ENCODE measurements at regions not wholly inside any gene's neighbourhood (a gene's known extent, or its start where the extent isn't known, plus 50 kb on each side); places are given as distances from the start of the nearest gene placed in this dataset.

DNA sequence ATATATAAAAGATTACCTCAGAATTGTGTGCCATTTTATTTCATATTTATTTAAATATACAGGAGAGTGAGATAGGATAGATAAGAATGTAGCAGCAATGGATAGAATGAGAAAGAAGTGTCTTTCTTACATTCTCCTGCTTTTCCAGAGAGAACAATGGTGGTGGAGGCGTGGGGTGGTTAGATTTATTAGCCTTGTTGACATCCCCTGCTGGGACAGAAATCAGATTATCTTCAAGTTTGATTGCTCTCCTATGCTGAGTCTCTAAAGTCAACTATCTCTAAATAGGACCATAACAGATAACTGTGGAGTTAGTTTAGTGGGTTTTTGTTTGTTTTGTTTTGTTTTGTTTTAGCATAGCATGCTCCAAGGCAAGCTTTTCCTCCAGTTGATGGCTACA is 397.6 kb downstream of the LRFN5 start:
- TF ChIP-seq, protein P1, sequence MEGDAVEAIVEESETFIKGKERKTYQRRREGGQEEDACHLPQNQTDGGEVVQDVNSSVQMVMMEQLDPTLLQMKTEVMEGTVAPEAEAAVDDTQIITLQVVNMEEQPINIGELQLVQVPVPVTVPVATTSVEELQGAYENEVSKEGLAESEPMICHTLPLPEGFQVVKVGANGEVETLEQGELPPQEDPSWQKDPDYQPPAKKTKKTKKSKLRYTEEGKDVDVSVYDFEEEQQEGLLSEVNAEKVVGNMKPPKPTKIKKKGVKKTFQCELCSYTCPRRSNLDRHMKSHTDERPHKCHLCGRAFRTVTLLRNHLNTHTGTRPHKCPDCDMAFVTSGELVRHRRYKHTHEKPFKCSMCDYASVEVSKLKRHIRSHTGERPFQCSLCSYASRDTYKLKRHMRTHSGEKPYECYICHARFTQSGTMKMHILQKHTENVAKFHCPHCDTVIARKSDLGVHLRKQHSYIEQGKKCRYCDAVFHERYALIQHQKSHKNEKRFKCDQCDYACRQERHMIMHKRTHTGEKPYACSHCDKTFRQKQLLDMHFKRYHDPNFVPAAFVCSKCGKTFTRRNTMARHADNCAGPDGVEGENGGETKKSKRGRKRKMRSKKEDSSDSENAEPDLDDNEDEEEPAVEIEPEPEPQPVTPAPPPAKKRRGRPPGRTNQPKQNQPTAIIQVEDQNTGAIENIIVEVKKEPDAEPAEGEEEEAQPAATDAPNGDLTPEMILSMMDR (IDR thresholded peaks at IDR 0.05; ENCODE audit: borderline replicate concordance, control extremely low read depth, extremely low read depth, insufficient read depth, missing control alignments): no peak
- in situ Hi-C loops (cut with MboI; ENCODE audit: low sequenced_read_pairs, unreplicated experiment): no loop called here
- no peak for DNase-seq (ENCODE audit: low spot score)

DNA sequence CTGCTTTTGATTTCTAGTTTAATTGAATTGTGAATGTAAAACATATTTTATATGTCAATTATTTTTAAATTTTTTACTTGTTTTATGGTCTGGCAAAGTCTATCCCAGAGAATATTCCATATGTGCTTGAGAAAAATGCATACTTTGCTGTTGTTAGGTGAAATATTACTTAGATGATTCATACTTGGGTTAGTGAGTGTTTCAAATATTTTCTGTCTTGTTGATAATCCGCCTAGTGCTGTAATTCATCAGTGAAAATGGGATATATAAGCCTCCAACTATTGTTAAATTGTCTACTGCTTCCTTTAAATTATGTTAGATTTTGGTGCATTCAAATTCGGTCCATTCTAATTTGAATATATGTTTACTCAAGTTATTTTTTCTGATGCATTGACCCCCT is 395.5 kb downstream of the LRFN5 start:
- in situ Hi-C loops (cut with MboI; ENCODE audit: low sequenced_read_pairs, unreplicated experiment): no loop called here
- TF ChIP-seq, protein P1 (IDR thresholded peaks at IDR 0.05; ENCODE audit: borderline replicate concordance, control extremely low read depth, extremely low read depth, insufficient read depth, missing control alignments): no peak
- no peak for DNase-seq (ENCODE audit: low spot score)

DNA sequence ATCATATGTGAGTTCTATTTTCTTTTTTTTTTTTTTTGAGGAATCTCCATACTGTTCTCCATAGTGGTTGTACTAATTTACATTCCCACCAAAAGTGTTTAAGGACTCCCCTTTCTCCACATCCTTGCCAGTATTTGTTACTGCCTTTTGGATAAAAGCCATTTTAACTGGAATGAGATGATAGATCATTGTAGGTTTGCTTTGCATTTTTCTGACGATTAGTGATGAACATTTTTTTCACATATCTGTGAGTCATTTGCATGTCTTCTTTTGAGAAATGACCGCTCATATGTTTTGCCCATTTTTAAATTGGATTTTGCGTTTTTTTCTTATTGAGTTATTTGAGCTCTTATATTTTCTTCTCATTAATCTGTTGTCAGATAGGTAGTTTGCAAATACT is 394.8 kb downstream of the LRFN5 start:
- TF ChIP-seq, protein P1 (IDR thresholded peaks at IDR 0.05; ENCODE audit: borderline replicate concordance, control extremely low read depth, extremely low read depth, insufficient read depth, missing control alignments): no peak
- in situ Hi-C loops (cut with MboI; ENCODE audit: low sequenced_read_pairs, unreplicated experiment): no loop called here
- DNase-seq (ENCODE audit: low spot score): no peak

DNA sequence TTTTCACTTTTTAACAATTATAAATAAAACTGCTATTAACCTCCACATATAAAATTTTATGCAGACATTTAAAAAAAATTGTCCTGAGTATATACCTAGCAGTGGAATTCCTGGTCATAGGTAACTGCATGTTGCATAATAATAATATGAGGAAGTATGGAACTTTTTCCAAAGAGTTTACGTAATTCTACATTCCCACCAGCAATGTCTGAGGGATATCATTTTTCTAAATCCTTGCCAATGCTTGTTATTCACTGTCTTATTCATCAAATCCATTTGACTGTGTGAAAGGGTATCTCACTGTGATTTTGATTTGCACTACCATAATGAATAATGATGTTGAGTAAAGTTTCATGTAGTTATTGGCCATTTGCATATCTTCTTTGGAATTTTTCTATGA is 393.8 kb downstream of the LRFN5 start:
- in situ Hi-C loops (cut with MboI; ENCODE audit: low sequenced_read_pairs, unreplicated experiment): no loop called here
- TF ChIP-seq, protein P1 (IDR thresholded peaks at IDR 0.05; ENCODE audit: borderline replicate concordance, control extremely low read depth, extremely low read depth, insufficient read depth, missing control alignments): no peak
- no peak for DNase-seq (ENCODE audit: low spot score)

DNA sequence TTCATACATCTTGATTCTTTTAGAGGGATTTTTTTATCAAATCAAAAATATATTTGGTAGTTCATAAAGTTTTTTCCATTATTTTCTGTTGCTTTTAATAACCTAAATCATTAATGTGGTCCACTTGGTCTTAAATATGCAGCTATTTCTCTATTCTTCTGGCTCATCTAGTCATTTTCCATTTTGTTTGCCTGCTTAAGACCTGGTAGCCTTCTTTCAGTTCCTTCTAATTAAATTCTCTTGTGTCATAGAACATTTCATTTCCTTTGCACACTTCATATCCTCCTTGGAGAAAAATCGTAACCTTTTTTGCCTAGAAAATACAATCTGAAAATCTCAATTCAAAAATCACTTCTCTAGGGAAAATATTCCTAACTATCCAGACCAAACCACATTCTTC is 387.0 kb downstream of the LRFN5 start:
- in situ Hi-C loops (cut with MboI; ENCODE audit: low sequenced_read_pairs, unreplicated experiment): no loop called here
- TF ChIP-seq, protein P1 (IDR thresholded peaks at IDR 0.05; ENCODE audit: borderline replicate concordance, control extremely low read depth, extremely low read depth, insufficient read depth, missing control alignments): no peak
- no peak for DNase-seq (ENCODE audit: low spot score)

DNA sequence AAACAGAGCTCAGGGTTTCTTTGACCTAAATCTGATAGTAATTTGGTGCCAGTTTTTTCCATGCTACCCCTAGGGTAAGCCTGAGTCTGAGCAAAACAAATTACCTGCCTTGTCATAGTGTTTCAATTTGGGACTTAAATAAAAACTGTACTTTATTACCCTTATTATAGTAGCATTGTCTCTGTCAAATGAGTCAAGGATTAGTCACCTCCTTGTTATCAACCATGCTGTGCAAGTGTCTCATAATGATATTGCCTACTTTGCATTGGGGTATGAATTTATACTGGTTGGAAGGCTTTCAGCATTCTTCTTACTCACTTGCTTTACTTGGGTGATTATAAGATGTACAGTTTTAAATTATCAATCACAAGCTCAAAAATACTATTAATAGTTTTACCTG is 380.0 kb downstream of the LRFN5 start:
- TF ChIP-seq, protein P1 (IDR thresholded peaks at IDR 0.05; ENCODE audit: borderline replicate concordance, control extremely low read depth, extremely low read depth, insufficient read depth, missing control alignments): no peak
- in situ Hi-C loops (cut with MboI; ENCODE audit: low sequenced_read_pairs, unreplicated experiment): no loop called here
- no peak for DNase-seq (ENCODE audit: low spot score)

Measured in GM13976 (cell line).